Right ventricle myocardium inferior (tissue), 1 donor: ENCODE measurements at regions not wholly inside any gene's neighbourhood (a gene's known extent, or its start where the extent isn't known, plus 50 kb on each side); places are given as distances from the start of the nearest gene placed in this dataset.
"Not testable (repeated sequence)": the region's sequence is repeated elsewhere in the genome, so short reads cannot be mapped to it uniquely, and the experiment has no call there.

Experiments
- ATAC-seq: fragments of 200-7000 bp; cut with Tn5 transposase; one replicate; pipeline ENCODE4 v1.9.1; 2020; ENCODE audit warnings: mild to moderate bottlenecking, moderate library complexity
- DNase-seq: peaks from one replicate; pipeline ENCODE4 v3.0.0; 2021; ENCODE audit errors: missing footprints
- intact Hi-C: fragments of 100-400 bp; cut with DNase I; formaldehyde crosslinking; loops from one replicate; pipeline ENCODE4 v1.11.0; 2022
- donor health status: DM: no; HTN: yes; CAD: no; lungs with severe emphysema.

GRCh38 chr1:101363891-101364318, 127.1 kb downstream of the S1PR1 start:
- intact Hi-C loops = no loop called here
- ATAC-seq (no peak), DNase-seq (no peak)

GRCh38 chr1:101364370-101365120, 127.7 kb downstream of the S1PR1 start:
- ATAC-seq (no peak), DNase-seq (no peak)
- intact Hi-C loops = no loop called here

- intact Hi-C loops = no loop called here
Observed at GRCh38 chr1:101365186-101365585, 128.4 kb downstream of the S1PR1 start.

GRCh38 chr1:101365878-101366277, 129.1 kb downstream of the S1PR1 start:
- intact Hi-C loops = no loop called here
- DNase-seq (no peak), ATAC-seq (no peak)

More at GRCh38 chr1:101365186-101365585, 128.4 kb downstream of the S1PR1 start:
- no peak for DNase-seq
- no peak for ATAC-seq

DNA sequence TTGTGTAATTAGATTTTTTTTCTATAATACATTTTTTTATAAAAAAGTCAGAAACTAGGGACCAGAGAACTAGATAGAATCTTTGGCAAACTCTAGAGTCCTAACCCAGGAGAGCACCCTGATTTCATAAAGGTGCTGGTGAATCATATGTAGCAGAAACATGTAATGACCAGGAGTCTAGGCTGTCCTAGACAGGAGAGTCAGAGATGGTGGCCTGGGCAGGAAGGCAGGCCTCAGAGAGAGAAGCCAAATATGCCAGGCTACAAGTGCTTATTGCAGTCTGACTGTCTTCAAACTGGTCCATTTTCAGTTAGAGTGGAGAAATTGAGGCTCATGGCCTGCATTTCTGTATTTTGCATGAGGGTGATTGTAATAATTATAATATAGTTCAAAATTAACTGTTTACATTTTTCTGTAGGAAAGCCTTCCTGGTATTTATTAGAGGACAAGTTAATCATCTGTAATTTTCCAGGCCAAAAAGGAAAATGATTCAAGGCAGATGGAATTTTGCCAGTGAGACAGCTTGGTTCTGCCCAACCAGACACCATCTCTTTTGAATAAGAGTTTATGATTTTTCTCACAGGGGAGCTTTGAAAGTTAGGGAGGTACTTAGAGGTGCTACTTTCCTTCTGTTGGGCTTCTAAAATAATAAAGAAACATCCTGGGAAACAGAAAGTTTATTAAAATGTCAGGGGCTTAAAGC, 129.8 kb downstream of the S1PR1 start:
- DNase-seq (no peak), ATAC-seq (no peak)
- intact Hi-C loops = no loop called here

- ATAC-seq (no peak), DNase-seq (no peak)
- intact Hi-C loops = no loop called here
Observed at GRCh38 chr1:101367630-101368029, 130.8 kb downstream of the S1PR1 start.

DNA sequence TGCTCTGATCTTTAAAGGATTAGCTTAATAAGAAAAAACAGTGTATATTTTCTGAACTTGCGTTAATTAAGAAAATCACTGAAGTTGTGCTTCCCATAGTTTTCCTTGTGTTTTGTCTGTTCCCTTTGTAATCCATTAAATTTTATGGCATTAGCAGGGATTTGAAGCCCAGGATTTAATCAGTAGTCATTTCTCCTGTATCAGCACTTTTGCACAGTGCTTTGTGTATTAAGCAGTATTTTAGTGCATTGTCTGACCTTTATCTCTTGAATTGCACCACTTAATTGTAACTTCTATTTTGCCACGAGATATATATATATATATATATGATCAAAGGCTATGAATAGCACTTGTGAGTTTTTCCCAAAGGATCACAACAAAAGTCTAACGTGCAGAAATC, 133.7 kb downstream of the S1PR1 start:
- intact Hi-C loops = no loop called here
- ATAC-seq (no peak), DNase-seq (no peak)

- no peak for ATAC-seq
- DNase-seq = no peak
- intact Hi-C loops = no loop called here
Observed at GRCh38 chr1:101371259-101371658, 134.4 kb downstream of the S1PR1 start.

GRCh38 chr1:101373570-101373969, 136.8 kb downstream of the S1PR1 start:
- intact Hi-C loops = no loop called here
- DNase-seq = no peak
- no peak for ATAC-seq

- ATAC-seq, intact Hi-C loops, DNase-seq: not testable (repeated sequence)
Observed at GRCh38 chr1:101375448-101375847, 138.6 kb downstream of the S1PR1 start.

DNA sequence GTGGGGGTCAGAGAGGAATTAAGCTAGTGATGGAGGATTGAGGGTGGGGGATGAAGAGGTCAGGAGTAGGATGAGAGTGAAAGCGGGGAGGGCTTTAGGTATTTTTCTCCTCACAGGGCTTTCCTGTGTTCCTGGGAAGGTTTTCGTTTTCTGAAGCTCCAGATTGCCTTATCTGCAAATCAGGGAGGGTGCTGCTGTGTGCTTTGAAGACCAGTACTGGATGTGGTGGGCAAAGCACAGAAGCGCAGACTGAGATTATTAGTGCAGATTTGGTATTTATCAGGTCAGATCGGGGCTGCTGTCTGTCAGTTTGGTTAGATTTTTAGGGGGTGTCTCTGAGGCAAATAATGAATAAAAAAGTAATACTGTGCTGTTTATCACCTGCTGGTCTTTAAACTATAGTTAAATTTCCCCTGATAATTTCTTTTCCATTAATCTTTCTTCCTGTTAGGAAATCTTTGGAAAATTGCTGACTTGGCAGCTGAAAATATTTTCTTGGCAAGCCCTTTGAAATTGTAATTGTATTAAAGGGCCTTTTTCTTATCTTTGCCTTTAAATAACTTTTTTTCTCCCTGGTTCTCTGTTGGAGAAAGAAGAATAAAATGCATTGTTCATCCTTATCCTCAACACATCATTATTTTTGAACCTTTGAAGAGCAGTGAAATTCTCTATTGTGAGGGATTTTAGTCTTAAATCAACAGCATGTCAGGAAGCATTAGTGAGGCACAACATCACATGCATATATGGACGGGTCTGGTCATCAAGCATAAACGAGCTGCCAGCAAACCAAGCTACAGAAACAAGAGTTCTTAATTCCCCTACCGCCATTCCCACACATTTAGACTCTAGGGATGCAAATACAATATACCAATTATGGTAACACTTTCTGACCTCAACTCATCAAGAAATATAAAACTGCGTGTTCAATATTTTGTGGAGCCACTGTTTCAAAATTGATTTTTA, 139.6 kb downstream of the S1PR1 start:
- intact Hi-C loops = no loop called here
- no peak for ATAC-seq
- no peak for DNase-seq

DNA sequence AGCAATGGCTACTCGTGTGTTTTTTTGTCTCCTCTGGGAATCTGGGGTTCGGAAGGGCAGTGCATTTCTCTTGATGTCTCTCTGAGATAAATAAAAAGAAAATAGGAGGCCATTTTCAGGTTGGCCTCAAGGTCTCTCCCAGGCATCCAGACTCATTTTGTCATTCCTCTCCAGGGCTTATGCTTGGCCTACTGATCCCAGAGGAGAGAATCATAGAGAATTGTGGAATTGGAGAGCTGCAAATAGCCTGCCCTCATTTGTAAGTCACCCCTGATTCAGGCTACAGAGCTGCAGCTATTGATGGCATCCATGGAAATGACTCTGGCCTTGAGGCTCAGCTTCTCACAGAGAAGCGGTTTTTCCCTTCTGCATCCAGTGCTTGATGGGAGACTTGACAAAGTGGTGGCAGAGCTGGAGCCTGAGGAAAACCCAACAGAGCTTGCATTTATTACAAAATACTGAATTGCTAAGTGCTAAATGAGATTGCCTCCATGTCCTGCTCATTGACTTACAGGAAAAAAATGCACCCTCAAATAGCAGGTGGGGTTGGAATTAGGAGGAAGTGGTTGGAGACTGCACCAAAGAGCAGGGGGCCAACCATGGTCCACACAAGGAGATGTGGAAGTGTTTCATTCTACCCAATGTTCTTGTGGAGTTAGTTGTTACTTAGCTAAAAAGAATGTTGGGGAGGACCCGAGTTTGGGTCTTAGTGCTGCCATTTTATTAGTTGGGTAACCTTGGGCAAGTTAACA, 140.4 kb downstream of the S1PR1 start:
- DNase-seq (no peak), ATAC-seq (no peak)
- intact Hi-C loops = no loop called here

- intact Hi-C loops = no loop called here
Observed at GRCh38 chr1:101379037-101379436, 142.2 kb downstream of the S1PR1 start.

GRCh38 chr1:101379950-101380349, 143.1 kb downstream of the S1PR1 start:
- no peak for DNase-seq
- ATAC-seq = no peak
- intact Hi-C loops = no loop called here

More at GRCh38 chr1:101379037-101379436, 142.2 kb downstream of the S1PR1 start:
- no peak for ATAC-seq
- DNase-seq = no peak

DNA sequence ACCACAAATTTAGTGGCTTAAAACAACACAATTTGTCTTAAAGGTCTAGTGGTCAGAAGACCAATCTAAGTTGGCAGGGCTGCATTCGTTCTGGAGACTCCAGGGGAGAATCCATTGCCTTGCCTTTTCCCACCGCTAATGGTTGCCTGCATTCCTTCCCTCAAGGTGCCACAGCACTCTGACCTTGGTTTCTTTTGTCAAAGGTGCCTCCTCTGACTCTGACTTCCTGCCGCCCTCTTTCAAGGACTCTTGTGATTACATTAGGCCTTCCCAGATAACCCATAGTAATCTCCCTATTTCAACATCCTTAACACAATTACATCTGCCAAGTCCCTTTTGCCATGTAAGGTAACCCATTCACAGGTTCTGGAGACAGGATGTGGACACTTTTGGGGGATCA, 145.3 kb downstream of the S1PR1 start:
- intact Hi-C loops = no loop called here
- ATAC-seq = no peak
- no peak for DNase-seq

GRCh38 chr1:101388904-101389546, 152.2 kb downstream of the S1PR1 start:
- ATAC-seq (no peak), DNase-seq (no peak)
- intact Hi-C loops = no loop called here

- intact Hi-C loops = no loop called here
- no peak for DNase-seq
- no peak for ATAC-seq
Observed at GRCh38 chr1:101389547-101389929, 152.7 kb downstream of the S1PR1 start.

- no peak for DNase-seq
- no peak for ATAC-seq
- intact Hi-C loops = no loop called here
Observed at GRCh38 chr1:101392552-101392951, 155.7 kb downstream of the S1PR1 start.
